GM21737 (cell line): ENCODE measurements at regions not wholly inside any gene's neighbourhood (a gene's known extent, or its start where the extent isn't known, plus 50 kb on each side); places are given as distances from the start of the nearest gene placed in this dataset.
"Not testable (repeated sequence)": the region's sequence is repeated elsewhere in the genome, so short reads cannot be mapped to it uniquely, and the experiment has no call there.

ENCODE experiments used
- ATAC-seq: cut with Tn5 transposase; IDR thresholded peaks from one replicate; pipeline ENCODE4 v1.9.1; 2021; ENCODE audit warnings: mild to moderate bottlenecking, moderate library complexity; ENCODE audit not compliant: unreplicated experiment

GRCh38 chr3:177795216-177795615 lies 597.9 kb upstream of the TBL1XR1 start:
- no peak for ATAC-seq

GRCh38 chr3:177795859-177796258 lies 598.6 kb upstream of the TBL1XR1 start:
- no peak for ATAC-seq

GRCh38 chr3:177800147-177800546 lies 602.9 kb upstream of the TBL1XR1 start:
- not testable (repeated sequence) for ATAC-seq

GRCh38 chr3:177800561-177800960 lies 603.3 kb upstream of the TBL1XR1 start:
- no peak for ATAC-seq

GRCh38 chr3:177802151-177802900 lies 605.0 kb upstream of the TBL1XR1 start:
- no peak for ATAC-seq

- no peak for ATAC-seq
Measured at GRCh38 chr3:177803500-177803899, 606.2 kb upstream of the TBL1XR1 start.

GRCh38 chr3:177804032-177804431 lies 606.8 kb upstream of the TBL1XR1 start:
- ATAC-seq = no peak

- ATAC-seq = no peak
Measured at GRCh38 chr3:177804646-177805045, 607.4 kb upstream of the TBL1XR1 start.

- ATAC-seq = no peak
Measured at GRCh38 chr3:177807150-177807875, 610.0 kb upstream of the TBL1XR1 start.

- not testable (repeated sequence) for ATAC-seq
Measured at GRCh38 chr3:177808928-177809478, 611.7 kb upstream of the TBL1XR1 start.

GRCh38 chr3:177810162-177810623 lies 612.9 kb upstream of the TBL1XR1 start:
- no peak for ATAC-seq

- no peak for ATAC-seq
Measured at GRCh38 chr3:177811112-177811511, 613.8 kb upstream of the TBL1XR1 start.

- ATAC-seq = no peak
Measured at GRCh38 chr3:177811835-177812234, 614.6 kb upstream of the TBL1XR1 start.

GRCh38 chr3:177812492-177812891 lies 615.2 kb upstream of the TBL1XR1 start:
- no peak for ATAC-seq

- no peak for ATAC-seq
Measured at GRCh38 chr3:177813322-177813721, 616.0 kb upstream of the TBL1XR1 start.

GRCh38 chr3:177816667-177817208 lies 619.5 kb upstream of the TBL1XR1 start:
- no peak for ATAC-seq

GRCh38 chr3:177817751-177818150 lies 620.5 kb upstream of the TBL1XR1 start:
- no peak for ATAC-seq

- ATAC-seq = no peak
Measured at GRCh38 chr3:177818712-177819240, 621.5 kb upstream of the TBL1XR1 start.

GRCh38 chr3:177820683-177821316 lies 623.5 kb upstream of the TBL1XR1 start:
- ATAC-seq = peak; percentile 59

GRCh38 chr3:177822681-177823096 lies 625.4 kb upstream of the TBL1XR1 start:
- no peak for ATAC-seq

- ATAC-seq = no peak
Measured at GRCh38 chr3:177823701-177824189, 626.5 kb upstream of the TBL1XR1 start.
